AG04450 (cell line): ENCODE measurements at regions not wholly inside any gene's neighbourhood (a gene's known extent, or its start where the extent isn't known, plus 50 kb on each side); places are given as distances from the start of the nearest gene placed in this dataset.

Source experiments
- CTCF ChIA-PET: fragments of 300-600, 350-600 bp; formaldehyde crosslinking; extraction: SDS; loops from one replicate; lab custom pipeline; 2022; ENCODE audit warnings: antibody characterized with exemption, inconsistent platforms; lab: Charles Lee
- POLR2A ChIA-PET: fragments of 350-600 bp; formaldehyde crosslinking; extraction: SDS; loops from one replicate; lab custom pipeline; 2021; ENCODE audit warnings: antibody characterized with exemption, inconsistent platforms; lab: Yijun Ruan, JAX
- DNase-seq: peaks from one replicate; pipeline ENCODE4 v3.0.0-alpha.2; 2011; ENCODE audit warnings: low read depth, low spot score
- H3K27ac ChIP-seq: one replicate; pipeline ENCODE4 v1.5.1; 2012; ENCODE audit warnings: low read depth, low read length, control low read depth
- H3K27me3 ChIP-seq: one replicate; pipeline ENCODE4 v1.6.0; 2012; ENCODE audit warnings: low read length; ENCODE audit not compliant: control insufficient read depth, insufficient read depth
- H3K4me3 ChIP-seq: 2 replicates; pipeline ENCODE4 v1.5.1; 2011; ENCODE audit warnings: mild to moderate bottlenecking, low read depth, low read length, control low read depth
- H3K9me3 ChIP-seq: 2 replicates; pipeline ENCODE4 v1.5.1; 2012; ENCODE audit warnings: low read length; ENCODE audit not compliant: control insufficient read depth, insufficient read depth
- CTCF ChIP-seq: IDR thresholded peaks from 2 replicates; pipeline ENCODE4 v1.5.1; 2011; ENCODE audit warnings: low read depth, low read length, control low read depth, inconsistent platforms

- CTCF ChIA-PET: no interaction called here
- Histone ChIP-seq H3K4me3 (no peak overlapping the region), H3K9me3 (peaks cover 16% of the 10 kb centered on the region), H3K27ac (no peak overlapping the region), H3K27me3 (no peaks in the 10 kb centered on the region)
- no peak for DNase-seq
- POLR2A ChIA-PET: no interaction called here
- TF ChIP-seq CTCF: no peak
These were observed 162.8 kb upstream of the SLC38A2 start for GRCh38 chr12:46535376-46535775.

- no peaks in the 10 kb centered on the region for H3K27me3 ChIP-seq
- peaks cover 20% of the 10 kb centered on the region for H3K9me3 ChIP-seq
- TF ChIP-seq CTCF: no peak
- no peak overlapping the region for H3K4me3 ChIP-seq
- ChIA-PET POLR2A (no interaction called here), CTCF (no interaction called here)
- DNase-seq: no peak
- no peak overlapping the region for H3K27ac ChIP-seq
These were observed 161.8 kb upstream of the SLC38A2 start for GRCh38 chr12:46534327-46534840.

GRCh38 chr12:46533723-46534122, 161.2 kb upstream of the SLC38A2 start:
- POLR2A ChIA-PET: no interaction called here
- Histone ChIP-seq H3K27me3 (no peaks in the 10 kb centered on the region), H3K27ac (no peak overlapping the region), H3K9me3 (peaks cover 20% of the 10 kb centered on the region), H3K4me3 (no peak overlapping the region)
- no peak for TF ChIP-seq CTCF
- DNase-seq: no peak
- CTCF ChIA-PET: no interaction called here

GRCh38 chr12:46531804-46532203, 159.2 kb upstream of the SLC38A2 start:
- no peak for DNase-seq
- Histone ChIP-seq H3K27ac (no peak overlapping the region), H3K27me3 (no peaks in the 10 kb centered on the region), H3K9me3 (peaks cover 20% of the 10 kb centered on the region), H3K4me3 (no peak overlapping the region)
- CTCF ChIA-PET: interaction anchor here (0.6 kb wide), 1 partner anchor 25 kb away, joined by 3 read pairs; no protein-coding TSS in a partner anchor
- no peak for TF ChIP-seq CTCF
- POLR2A ChIA-PET: no interaction called here

- no peak for DNase-seq
- Histone ChIP-seq H3K27me3 (no peaks in the 10 kb centered on the region), H3K27ac (no peak overlapping the region), H3K9me3 (peaks cover 20% of the 10 kb centered on the region), H3K4me3 (no peak overlapping the region)
- no peak for TF ChIP-seq CTCF
- POLR2A ChIA-PET: no interaction called here
- CTCF ChIA-PET: no interaction called here
These were observed 158.6 kb upstream of the SLC38A2 start for GRCh38 chr12:46531059-46531785.
